Natural killer cell treated with Interleukin-12 subunit alpha and Interleukin-12 subunit beta and Interleukin-15 and Interleukin-18, amount 100 ng/mL, for 72 hours (primary cell): ENCODE measurements at regions not wholly inside any gene's neighbourhood (a gene's known extent, or its start where the extent isn't known, plus 50 kb on each side); places are given as distances from the start of the nearest gene placed in this dataset.
"Not testable (repeated sequence)": the region's sequence is repeated elsewhere in the genome, so short reads cannot be mapped to it uniquely, and the experiment has no call there.

Experiments used
- ATAC-seq, 2 donors: fragments of 150-1000 bp; cut with Tn5 transposase in 1 of 2; sonication (Bioruptor Pico), chemical (Tn5 transposase) in 1 of 2; 2 replicates each; pipeline ENCODE4 v1.10.0; 2021
- DNase-seq: peaks from one replicate; pipeline ENCODE4 v3.0.0; 2022; ENCODE audit warnings: low spot score
- H3K27ac Mint-ChIP-seq, 2 donors: 1 replicate in 1 of 2; 2 replicates in 1 of 2; pipeline ENCODE4 v1.8.0; 2022; ENCODE audit warnings: mixed read lengths in 2 of 2, mild to moderate bottlenecking in 1 of 2, moderate library complexity in 1 of 2
- H3K27me3 Mint-ChIP-seq, 2 donors: 1 replicate in 1 of 2; 2 replicates in 1 of 2; pipeline ENCODE4 v1.8.0; 2022; ENCODE audit warnings: mixed read lengths in 2 of 2
- H3K36me3 Mint-ChIP-seq: one replicate; pipeline ENCODE4 v1.8.0; 2022; ENCODE audit warnings: mixed read lengths
- H3K4me1 Mint-ChIP-seq, 2 donors: 1 replicate in 1 of 2; 2 replicates in 1 of 2; pipeline ENCODE4 v1.8.0; 2022; ENCODE audit warnings: low read depth in 2 of 2, mixed read lengths in 2 of 2, mild to moderate bottlenecking in 1 of 2
- H3K4me3 Mint-ChIP-seq: one replicate; pipeline ENCODE4 v1.8.0; 2022; ENCODE audit warnings: mixed read lengths
- H3K9me3 Mint-ChIP-seq: 2 replicates; pipeline ENCODE4 v1.8.0; 2022; ENCODE audit warnings: mixed read lengths

DNA sequence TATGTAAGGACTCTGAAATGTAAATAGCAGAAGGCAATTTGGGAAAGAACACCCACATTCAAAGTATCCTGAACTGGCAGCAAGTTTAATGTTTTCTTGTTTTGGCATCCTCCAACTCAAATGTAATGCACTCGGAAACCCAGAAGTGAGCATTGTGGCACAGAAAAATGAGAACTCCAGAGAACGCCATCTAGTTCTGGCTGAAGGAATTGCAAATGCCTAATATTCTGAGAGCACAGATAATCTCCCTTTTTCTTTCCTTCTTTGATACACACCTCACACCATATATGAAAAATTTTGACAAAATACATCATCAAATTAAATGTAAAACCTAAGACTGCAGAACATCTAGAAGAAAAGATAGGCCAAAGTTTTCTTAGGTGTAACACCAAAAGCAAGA lies 52.1 kb downstream of the PWWP3B start:
- no peak for DNase-seq
- no peaks in the 10 kb centered on the region for H3K9me3 Mint-ChIP-seq
- H3K4me3 Mint-ChIP-seq: no peak overlapping the region
- peaks cover 0 to 4% of the 10 kb centered on the region in 2 donors for H3K27me3 Mint-ChIP-seq
- H3K4me1 Mint-ChIP-seq: no peaks in the 10 kb centered on the region
- ATAC-seq: no peak
- no peak overlapping the region for H3K27ac Mint-ChIP-seq
- H3K36me3 Mint-ChIP-seq: no peaks in the 10 kb centered on the region

GRCh38 chrX:106243376-106243775 lies 75.3 kb downstream of the PWWP3B start:
- H3K36me3 Mint-ChIP-seq: no peaks in the 10 kb centered on the region
- no peaks in the 10 kb centered on the region for H3K9me3 Mint-ChIP-seq
- DNase-seq (no peak), ATAC-seq (no peak)
- H3K27me3 Mint-ChIP-seq: peaks cover 0 to 5% of the 10 kb centered on the region in 2 donors
- no peak overlapping the region for H3K27ac Mint-ChIP-seq
- no peaks in the 10 kb centered on the region for H3K4me1 Mint-ChIP-seq
- H3K4me3 Mint-ChIP-seq: no peak overlapping the region

GRCh38 chrX:106246511-106246910 lies 78.4 kb downstream of the PWWP3B start:
- H3K4me1 Mint-ChIP-seq: no peaks in the 10 kb centered on the region
- no peak overlapping the region for H3K27ac Mint-ChIP-seq
- H3K9me3 Mint-ChIP-seq: no peaks in the 10 kb centered on the region
- ATAC-seq: no peak
- DNase-seq: no peak
- H3K27me3 Mint-ChIP-seq: no peaks in the 10 kb centered on the region
- no peaks in the 10 kb centered on the region for H3K36me3 Mint-ChIP-seq
- no peak overlapping the region for H3K4me3 Mint-ChIP-seq

DNA sequence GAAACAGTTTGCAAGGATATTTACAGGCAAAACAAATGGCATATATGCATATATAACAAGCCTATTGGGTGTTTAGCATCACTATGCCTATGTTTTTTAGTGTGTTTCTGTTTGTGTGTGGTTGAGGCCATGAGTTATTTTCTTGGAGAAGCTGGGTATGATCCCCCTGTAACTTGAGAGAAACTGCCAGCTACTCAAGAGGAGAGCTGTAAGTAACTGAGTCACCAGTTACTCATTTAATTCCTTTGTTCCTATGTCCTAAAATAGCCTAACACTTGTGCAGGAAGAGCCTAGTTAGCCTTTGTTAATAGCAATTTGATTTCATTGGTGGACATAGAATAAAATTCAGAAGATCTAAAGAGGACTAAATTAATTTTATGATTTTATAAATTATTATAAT lies 79.1 kb downstream of the PWWP3B start:
- H3K27ac Mint-ChIP-seq: no peak overlapping the region
- no peaks in the 10 kb centered on the region for H3K9me3 Mint-ChIP-seq
- ATAC-seq (no peak), DNase-seq (no peak)
- no peaks in the 10 kb centered on the region for H3K4me1 Mint-ChIP-seq
- no peak overlapping the region for H3K4me3 Mint-ChIP-seq
- H3K27me3 Mint-ChIP-seq: peaks cover 0 to under 1% of the 10 kb centered on the region in 2 donors
- H3K36me3 Mint-ChIP-seq: no peaks in the 10 kb centered on the region

DNA sequence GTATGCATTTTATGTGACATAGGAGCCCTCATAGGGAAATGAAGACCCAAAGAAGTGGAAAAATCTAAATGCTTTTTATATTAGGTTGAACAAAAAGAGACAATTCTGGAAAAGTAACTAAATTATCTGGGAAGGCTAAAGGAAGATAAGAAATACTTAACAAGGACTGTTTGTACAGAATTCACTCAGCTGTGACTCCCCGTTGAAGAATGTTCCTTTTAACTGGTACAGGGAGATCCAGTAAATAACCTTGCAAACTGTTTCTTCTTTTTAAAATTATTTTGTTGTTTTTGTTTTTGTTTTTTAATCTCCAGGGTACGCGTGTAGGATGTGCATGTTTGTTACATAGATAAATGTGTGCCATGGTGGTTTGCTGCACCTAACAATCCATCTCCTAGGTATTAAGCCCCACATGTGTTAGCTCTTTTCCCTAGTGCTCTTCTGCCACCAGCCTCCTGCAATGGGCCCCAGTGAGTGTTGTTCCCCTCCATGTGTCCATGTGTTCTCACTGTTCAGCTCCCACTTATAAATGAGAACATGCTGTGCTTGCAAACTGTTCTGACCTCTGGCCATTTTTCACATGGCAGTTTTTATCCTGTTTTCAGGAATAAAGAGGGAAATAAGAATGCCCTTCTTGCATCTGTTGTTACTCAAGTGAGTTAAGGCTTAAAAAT lies 81.7 kb downstream of the PWWP3B start:
- no peaks in the 10 kb centered on the region for H3K36me3 Mint-ChIP-seq
- ATAC-seq: no peak
- H3K4me3 Mint-ChIP-seq: no peak overlapping the region
- H3K4me1 Mint-ChIP-seq: no peaks in the 10 kb centered on the region
- no peaks in the 10 kb centered on the region for H3K9me3 Mint-ChIP-seq
- H3K27me3 Mint-ChIP-seq: peaks cover 0 to 2% of the 10 kb centered on the region in 2 donors
- no peak overlapping the region for H3K27ac Mint-ChIP-seq
- no peak for DNase-seq

- no peaks in the 10 kb centered on the region for H3K9me3 Mint-ChIP-seq
- no peak overlapping the region for H3K4me3 Mint-ChIP-seq
- no peak for ATAC-seq
- H3K27ac Mint-ChIP-seq: no peak overlapping the region
- no peaks in the 10 kb centered on the region for H3K4me1 Mint-ChIP-seq
- peaks cover 0 to 7% of the 10 kb centered on the region in 2 donors for H3K27me3 Mint-ChIP-seq
- H3K36me3 Mint-ChIP-seq: no peaks in the 10 kb centered on the region
- no peak for DNase-seq
These were observed 95.7 kb downstream of the PWWP3B start for GRCh38 chrX:106263817-106264216.

- H3K27ac Mint-ChIP-seq, H3K4me3 Mint-ChIP-seq, H3K9me3 Mint-ChIP-seq, ATAC-seq, DNase-seq, H3K36me3 Mint-ChIP-seq, H3K27me3 Mint-ChIP-seq, H3K4me1 Mint-ChIP-seq: not testable (repeated sequence)
These were observed 106.0 kb downstream of the PWWP3B start for GRCh38 chrX:106273947-106274587.

DNA sequence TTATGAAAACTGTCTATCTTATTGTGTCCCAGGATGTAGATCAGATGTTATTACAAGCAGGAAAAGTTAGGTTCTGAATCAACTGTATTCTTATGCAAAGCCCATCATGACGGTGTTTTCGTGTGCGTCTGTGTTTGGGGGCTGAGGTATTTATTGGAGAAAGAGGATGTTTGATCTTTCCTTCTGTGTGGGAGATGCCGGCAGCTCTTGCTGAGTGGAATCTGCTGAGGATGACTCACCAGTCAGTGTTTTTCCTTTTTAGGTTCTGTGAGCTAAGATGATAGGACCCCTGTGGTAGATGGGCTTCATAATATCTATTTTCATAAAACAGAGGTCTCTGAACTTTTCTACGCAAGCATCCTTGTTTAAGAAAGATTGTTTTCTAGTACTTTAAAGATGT lies 107.1 kb downstream of the PWWP3B start:
- H3K36me3 Mint-ChIP-seq, ATAC-seq, DNase-seq, H3K27me3 Mint-ChIP-seq, H3K4me1 Mint-ChIP-seq, H3K27ac Mint-ChIP-seq, H3K4me3 Mint-ChIP-seq, H3K9me3 Mint-ChIP-seq: not testable (repeated sequence)

GRCh38 chrX:106278951-106279350 lies 110.8 kb downstream of the PWWP3B start:
- H3K27me3 Mint-ChIP-seq: peaks cover 0 to 6% of the 10 kb centered on the region in 2 donors
- H3K4me3 Mint-ChIP-seq: no peak overlapping the region
- H3K9me3 Mint-ChIP-seq: peaks cover 3% of the 10 kb centered on the region
- ATAC-seq (no peak), DNase-seq (no peak)
- H3K4me1 Mint-ChIP-seq: no peaks in the 10 kb centered on the region
- no peaks in the 10 kb centered on the region for H3K36me3 Mint-ChIP-seq
- H3K27ac Mint-ChIP-seq: no peak overlapping the region

DNA sequence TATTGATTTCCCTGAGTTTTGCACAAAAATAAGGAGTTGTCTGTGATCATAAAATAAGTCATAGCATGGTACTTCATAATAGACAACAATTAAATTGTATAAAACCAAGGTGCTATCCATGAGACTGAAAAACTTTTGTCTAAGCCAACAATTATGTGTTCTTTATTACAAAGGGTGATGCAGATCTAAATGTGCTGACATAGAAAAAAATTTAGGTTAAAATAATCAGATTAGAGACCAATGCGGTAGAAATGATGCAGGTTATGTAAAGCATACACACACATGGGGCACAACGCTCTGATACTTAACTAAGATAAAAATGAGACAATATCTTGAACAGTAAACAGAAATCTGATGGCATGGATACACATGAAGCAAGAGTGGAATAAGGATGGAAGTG lies 113.3 kb downstream of the PWWP3B start:
- Mint-ChIP-seq H3K27me3 (peaks cover 0 to 9% of the 10 kb centered on the region in 2 donors), H3K9me3 (peaks cover 3% of the 10 kb centered on the region), H3K27ac (no peak overlapping the region), H3K4me3 (no peak overlapping the region), H3K4me1 (no peaks in the 10 kb centered on the region), H3K36me3 (no peaks in the 10 kb centered on the region)
- ATAC-seq (no peak), DNase-seq (no peak)

DNA sequence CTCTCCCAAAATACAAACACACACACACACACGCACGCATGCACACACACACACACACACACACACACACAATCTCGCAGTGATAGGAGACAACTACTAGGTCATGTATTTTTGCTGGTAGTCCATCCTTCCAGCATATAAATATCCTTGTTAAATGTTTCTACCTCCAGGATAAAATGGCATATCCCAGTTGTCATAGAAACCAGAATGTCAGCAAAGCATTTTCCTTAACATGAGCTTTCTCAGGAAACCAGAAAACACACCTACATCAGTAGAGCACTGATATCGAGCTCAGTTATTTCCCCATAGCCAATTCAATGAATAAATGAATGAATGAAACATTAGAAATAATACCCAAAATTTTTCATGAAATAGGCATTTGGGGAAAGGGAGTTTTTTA lies 115.7 kb downstream of the PWWP3B start:
- Mint-ChIP-seq H3K27ac (no peak overlapping the region), H3K27me3 (peaks cover 0 to 9% of the 10 kb centered on the region in 2 donors), H3K4me1 (no peaks in the 10 kb centered on the region), H3K9me3 (peaks cover 3% of the 10 kb centered on the region), H3K36me3 (no peaks in the 10 kb centered on the region), H3K4me3 (no peak overlapping the region)
- no peak for DNase-seq
- ATAC-seq: no peak

GRCh38 chrX:106284431-106285025 lies 116.4 kb downstream of the PWWP3B start:
- no peaks in the 10 kb centered on the region for H3K4me1 Mint-ChIP-seq
- no peak overlapping the region for H3K27ac Mint-ChIP-seq
- no peaks in the 10 kb centered on the region for H3K36me3 Mint-ChIP-seq
- H3K27me3 Mint-ChIP-seq: peaks cover 0 to 9% of the 10 kb centered on the region in 2 donors
- no peak overlapping the region for H3K4me3 Mint-ChIP-seq
- DNase-seq (no peak), ATAC-seq (no peak)
- peaks cover 3% of the 10 kb centered on the region for H3K9me3 Mint-ChIP-seq

GRCh38 chrX:106286053-106286650 lies 118.0 kb downstream of the PWWP3B start:
- Mint-ChIP-seq H3K27ac (no peak overlapping the region), H3K4me3 (no peak overlapping the region), H3K9me3 (peaks cover 3% of the 10 kb centered on the region), H3K36me3 (no peaks in the 10 kb centered on the region), H3K4me1 (no peaks in the 10 kb centered on the region), H3K27me3 (peaks cover 0 to 9% of the 10 kb centered on the region in 2 donors)
- DNase-seq: no peak
- ATAC-seq: no peak

DNA sequence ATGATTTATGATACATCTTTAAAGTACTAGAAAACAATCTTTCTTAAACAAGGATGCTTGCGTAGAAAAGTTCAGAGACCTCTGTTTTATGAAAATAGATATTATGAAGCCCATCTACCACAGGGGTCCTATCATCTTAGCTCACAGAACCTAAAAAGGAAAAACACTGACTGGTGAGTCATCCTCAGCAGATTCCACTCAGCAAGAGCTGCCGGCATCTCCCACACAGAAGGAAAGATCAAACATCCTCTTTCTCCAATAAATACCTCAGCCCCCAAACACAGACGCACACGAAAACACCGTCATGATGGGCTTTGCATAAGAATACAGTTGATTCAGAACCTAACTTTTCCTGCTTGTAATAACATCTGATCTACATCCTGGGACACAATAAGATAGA lies 122.7 kb downstream of the PWWP3B start:
- H3K9me3 Mint-ChIP-seq, ATAC-seq: not testable (repeated sequence)

More for the DNA sequence above, 122.7 kb downstream of the PWWP3B start:
- H3K27ac Mint-ChIP-seq, H3K36me3 Mint-ChIP-seq, DNase-seq, H3K27me3 Mint-ChIP-seq, H3K4me1 Mint-ChIP-seq, H3K4me3 Mint-ChIP-seq: not testable (repeated sequence)
